ENCODE measurements at regions not wholly inside any gene's neighbourhood (a gene's known extent, or its start where the extent isn't known, plus 50 kb on each side); places are given as distances from the start of the nearest gene placed in this dataset.

DNA sequence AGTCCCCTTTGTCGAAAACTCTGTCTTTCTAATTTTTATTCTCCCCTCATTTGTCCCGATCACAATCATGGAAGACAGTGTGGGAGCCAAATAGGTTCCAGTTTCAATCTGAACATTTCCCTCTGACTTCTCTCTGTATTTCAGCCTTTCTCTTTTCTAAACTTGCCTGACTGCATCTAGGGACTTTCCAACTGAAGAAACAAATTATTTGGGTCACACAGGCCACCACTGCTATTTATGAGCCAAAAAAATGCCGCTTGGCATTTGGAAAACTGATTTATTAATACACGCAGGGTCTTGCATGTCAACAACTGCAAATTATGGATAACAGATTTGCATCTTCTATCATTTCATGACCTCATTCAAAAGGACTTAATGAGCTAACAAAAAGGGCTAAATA lies 55.2 kb upstream of the ELAC2 start:
- Histone ChIP-seq H3K27ac (ENCODE audit: low read length) (no peak overlapping the region), H3K9me3 (ENCODE audit: insufficient read depth, low read depth, low read length) (peaks cover 7% of the 10 kb centered on the region; the same call in 1 of the 2 replicates), H3K27me3 (ENCODE audit: insufficient read depth, low read length) (no peaks in the 10 kb centered on the region), H3K9ac (ENCODE audit: low read depth, low read length) (no peak overlapping the region), H3K4me3 (ENCODE audit: low read length) (no peak overlapping the region), H3K36me3 (ENCODE audit: insufficient read depth, low read depth, low read length) (no peaks in the 10 kb centered on the region), H3K4me1 (ENCODE audit: insufficient read depth, low read length) (no peaks in the 10 kb centered on the region)

DNA sequence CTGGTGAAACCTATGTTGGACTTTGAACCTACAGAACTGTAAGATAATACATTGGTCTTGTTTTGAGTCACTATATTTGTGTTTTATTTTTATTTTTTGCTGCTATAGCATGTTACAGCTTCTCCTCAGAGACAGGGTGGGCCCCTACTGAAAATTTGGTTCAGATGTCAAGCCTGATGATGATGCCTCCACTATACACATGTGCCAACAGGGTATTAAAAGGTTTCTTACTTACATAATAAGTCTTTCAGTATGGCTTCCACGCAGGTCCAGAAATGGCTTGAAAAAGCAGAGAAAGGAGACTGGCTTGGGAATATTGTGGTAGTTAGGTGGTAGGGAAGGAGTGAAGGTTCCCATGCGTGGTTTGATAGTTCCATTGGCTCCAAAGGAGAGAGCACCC lies 52.9 kb upstream of the ELAC2 start:
- peaks cover 15% of the 10 kb centered on the region; the same call in 1 of the 2 replicates for H3K9me3 ChIP-seq (ENCODE audit: insufficient read depth, low read depth, low read length)
- H3K9ac ChIP-seq (ENCODE audit: low read depth, low read length): no peak overlapping the region
- no peak overlapping the region for H3K4me3 ChIP-seq (ENCODE audit: low read length)
- H3K27ac ChIP-seq (ENCODE audit: low read length): no peak overlapping the region
- H3K4me1 ChIP-seq (ENCODE audit: insufficient read depth, low read length): no peaks in the 10 kb centered on the region
- no peaks in the 10 kb centered on the region for H3K27me3 ChIP-seq (ENCODE audit: insufficient read depth, low read length)
- H3K36me3 ChIP-seq (ENCODE audit: insufficient read depth, low read depth, low read length): no peaks in the 10 kb centered on the region

DNA sequence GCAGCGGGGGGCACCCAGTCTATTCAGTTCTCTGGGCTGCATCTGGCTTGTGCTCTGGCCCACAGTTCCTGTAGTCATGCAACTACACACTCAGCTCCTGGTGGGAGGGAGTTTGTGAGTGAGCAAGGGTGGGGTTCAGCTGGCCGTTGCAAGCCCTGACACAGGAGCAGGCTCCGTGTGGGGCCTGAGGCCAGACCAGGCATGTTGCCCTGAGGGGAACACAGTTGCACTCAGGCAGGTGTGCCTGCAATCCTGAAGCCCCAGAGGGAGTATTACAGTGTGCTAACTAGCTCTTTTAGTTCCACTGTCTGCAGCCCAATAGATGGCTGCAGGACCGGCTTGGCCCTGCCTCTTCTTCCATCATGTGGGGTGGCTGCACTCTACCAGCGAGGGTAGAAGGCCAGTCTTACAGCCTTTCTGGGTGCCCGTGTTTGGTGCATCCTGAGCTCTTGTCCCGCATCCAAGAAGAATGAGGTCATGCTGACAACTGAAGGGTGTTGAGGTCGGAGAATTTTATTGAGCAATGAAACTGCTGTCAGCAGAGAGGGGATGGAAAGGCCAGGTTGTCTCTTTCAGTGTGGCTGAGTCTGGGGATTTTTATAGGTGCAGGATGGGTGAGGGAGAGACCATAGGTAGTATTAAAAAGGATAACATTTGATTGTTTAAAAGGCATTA lies 49.9 kb upstream of the ELAC2 start:
- no peak overlapping the region for H3K4me3 ChIP-seq (ENCODE audit: low read length)
- peaks cover 15% of the 10 kb centered on the region; the same call in 1 of the 2 replicates for H3K9me3 ChIP-seq (ENCODE audit: insufficient read depth, low read depth, low read length)
- no peaks in the 10 kb centered on the region for H3K36me3 ChIP-seq (ENCODE audit: insufficient read depth, low read depth, low read length)
- no peaks in the 10 kb centered on the region for H3K4me1 ChIP-seq (ENCODE audit: insufficient read depth, low read length)
- no peak overlapping the region for H3K27ac ChIP-seq (ENCODE audit: low read length)
- H3K27me3 ChIP-seq (ENCODE audit: insufficient read depth, low read length): no peaks in the 10 kb centered on the region
- no peak overlapping the region for H3K9ac ChIP-seq (ENCODE audit: low read depth, low read length)

Data from iPS-20b (cell line).